Heart left ventricle (tissue), 16 donors: ENCODE measurements at regions not wholly inside any gene's neighbourhood (a gene's known extent, or its start where the extent isn't known, plus 50 kb on each side); places are given as distances from the start of the nearest gene placed in this dataset.

Experiments used
- ATAC-seq, 4 donors: fragments of 200-7000 bp; cut with Tn5 transposase; one replicate each; pipeline ENCODE4 v1.9.1; 2020 to 2022; ENCODE audit warnings: moderate library complexity in 4 of 4, mild to moderate bottlenecking in 3 of 4, moderate number of reproducible peaks in 1 of 4
- DNase-seq, 5 donors: peaks; one replicate each; pipeline ENCODE4 v3.0.0-alpha.2; 2020
- H3K27ac ChIP-seq, 12 donors: fragments of 200-600 bp; sonication (generic) in 4 of 12; one replicate each; pipeline versions ENCODE4 v1.5.0 to v1.8.0; 2016 to 2022; ENCODE audit warnings: mild to moderate bottlenecking in 2 of 12
- H3K27me3 ChIP-seq, 9 donors: fragments of 200-600 bp; sonication (generic) in 2 of 9; one replicate each; pipeline versions ENCODE4 v1.5.1 to v1.8.0; 2016 to 2022; ENCODE audit warnings: mild to moderate bottlenecking in 3 of 9
- H3K36me3 ChIP-seq, 9 donors: fragments of 200-600 bp; sonication (generic) in 2 of 9; one replicate each; pipeline versions ENCODE4 v1.5.0 to v1.8.0; 2018 to 2022; ENCODE audit warnings: mild to moderate bottlenecking in 2 of 9
- H3K4me1 ChIP-seq, 12 donors: fragments of 200-600 bp; sonication (generic) in 4 of 12; one replicate each; pipeline versions ENCODE4 v1.5.0 to v1.8.0; 2016 to 2022; ENCODE audit warnings: mild to moderate bottlenecking in 3 of 12
- H3K4me3 ChIP-seq, 12 donors: fragments of 200-600 bp; sonication (generic) in 4 of 12; one replicate each; pipeline versions ENCODE4 v1.5.0 to v1.8.0; 2017 to 2022; ENCODE audit warnings: mild to moderate bottlenecking in 9 of 12, moderate library complexity in 4 of 12
- H3K9me3 ChIP-seq, 12 donors: fragments of 200-600 bp; sonication (generic) in 4 of 12; one replicate each; pipeline versions ENCODE4 v1.5.0 to v1.8.0; 2016 to 2022; ENCODE audit warnings: mild to moderate bottlenecking in 1 of 12
- POLR2A ChIP-seq, 2 donors: fragments of 450-650 bp; IDR thresholded peaks; one replicate each; pipeline ENCODE4 v1.6.1; 2017; ENCODE audit warnings: antibody characterized with exemption in 2 of 2, mild to moderate bottlenecking in 2 of 2, moderate library complexity in 2 of 2
- WGBS, 4 donors: extraction: QIAGEN DNeasy Blood & Tissue Kit in 2 of 4; methylation state at CpG; one replicate each; pipeline versions ENCODE4 v1.1.5 to v1.1.7; 2013 to 2018; 5-methylcytosine and 5-hydroxymethylcytosine counted together
- intact Hi-C, 10 donors: fragments of 100-400 bp; cut with DNase I; formaldehyde crosslinking; loops; one replicate each; pipeline versions ENCODE4 v1.11.1 to v1.14.2; 2022
- TF ChIP-seq, protein P1 (sequence below), 12 donors: fragments of 200-600 bp; sonication (generic) in 4 of 12; IDR thresholded peaks; one replicate each; pipeline versions ENCODE4 v1.5.0 to v1.8.0; 2018 to 2022; ENCODE audit warnings: antibody characterized with exemption in 12 of 12, mild to moderate bottlenecking in 5 of 12
- donor health status: ischemic (EF 13 %, LVEDD 7.1; RV severe dilation, severe dysfunction).
- donor health status: healthy with polysubstance abuse.
- donor health status: DM: no; HTN: yes; CAD: no.
- donor health status: DM: no; HTN: no; CAD: no.
- donor health status: ischemic (EF 25% LVEDD 6.9; RV normal size, moderate dysfunction).
- donor health status: ischemic (EF 25% LVEDD 5.7; RV mildly dilated, moderate dysfunction).
- donor health status: healthy.
- donor health status: DM: yes; HTN: yes; CAD: no.
- donor health status: ischemic (EF 35%, LVEDD 5.7; RV mildly dilated, moderate dysfunction).
- donor health status: nonischemic (EF 11% LVEDD 7.7; RV severe dilation, severe dysfunction).
- donor health status: DM: yes; HTN: yes; CAD: no.
- donor health status: PGD.
- donor health status: ischemic (EF 29% LVEDD 5.4; RV normal size, mild dysfunction).
- donor health status: nonischemic (EF 23%, LVEDD 6.1; RV moderate dilation, normal function).

GRCh38 chr1:234838820-234839219 is 228.8 kb upstream of the IRF2BP2 start:
- Histone ChIP-seq H3K4me1 (peaks cover 0 to 73% (median 14%) of the 10 kb centered on the region in 12 donors), H3K4me3 (no peak overlapping the region), H3K9me3 (no peaks in the 10 kb centered on the region), H3K36me3 (no peaks in the 10 kb centered on the region), H3K27ac (peak overlapping the region in 1 of 12 donors; percentile 57), H3K27me3 (no peaks in the 10 kb centered on the region)
- DNase-seq (no peak), ATAC-seq (no peak)
- intact Hi-C loops = no loop called here
- no peak for TF ChIP-seq POLR2A (IDR thresholded peaks at IDR 0.05)
- TF ChIP-seq, protein P1, sequence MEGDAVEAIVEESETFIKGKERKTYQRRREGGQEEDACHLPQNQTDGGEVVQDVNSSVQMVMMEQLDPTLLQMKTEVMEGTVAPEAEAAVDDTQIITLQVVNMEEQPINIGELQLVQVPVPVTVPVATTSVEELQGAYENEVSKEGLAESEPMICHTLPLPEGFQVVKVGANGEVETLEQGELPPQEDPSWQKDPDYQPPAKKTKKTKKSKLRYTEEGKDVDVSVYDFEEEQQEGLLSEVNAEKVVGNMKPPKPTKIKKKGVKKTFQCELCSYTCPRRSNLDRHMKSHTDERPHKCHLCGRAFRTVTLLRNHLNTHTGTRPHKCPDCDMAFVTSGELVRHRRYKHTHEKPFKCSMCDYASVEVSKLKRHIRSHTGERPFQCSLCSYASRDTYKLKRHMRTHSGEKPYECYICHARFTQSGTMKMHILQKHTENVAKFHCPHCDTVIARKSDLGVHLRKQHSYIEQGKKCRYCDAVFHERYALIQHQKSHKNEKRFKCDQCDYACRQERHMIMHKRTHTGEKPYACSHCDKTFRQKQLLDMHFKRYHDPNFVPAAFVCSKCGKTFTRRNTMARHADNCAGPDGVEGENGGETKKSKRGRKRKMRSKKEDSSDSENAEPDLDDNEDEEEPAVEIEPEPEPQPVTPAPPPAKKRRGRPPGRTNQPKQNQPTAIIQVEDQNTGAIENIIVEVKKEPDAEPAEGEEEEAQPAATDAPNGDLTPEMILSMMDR (IDR thresholded peaks at IDR 0.05) = no peak
- WGBS, 4 donors = 86 to 94% (median 89%) methylated on average over 1 of the region's 1 CpG

DNA sequence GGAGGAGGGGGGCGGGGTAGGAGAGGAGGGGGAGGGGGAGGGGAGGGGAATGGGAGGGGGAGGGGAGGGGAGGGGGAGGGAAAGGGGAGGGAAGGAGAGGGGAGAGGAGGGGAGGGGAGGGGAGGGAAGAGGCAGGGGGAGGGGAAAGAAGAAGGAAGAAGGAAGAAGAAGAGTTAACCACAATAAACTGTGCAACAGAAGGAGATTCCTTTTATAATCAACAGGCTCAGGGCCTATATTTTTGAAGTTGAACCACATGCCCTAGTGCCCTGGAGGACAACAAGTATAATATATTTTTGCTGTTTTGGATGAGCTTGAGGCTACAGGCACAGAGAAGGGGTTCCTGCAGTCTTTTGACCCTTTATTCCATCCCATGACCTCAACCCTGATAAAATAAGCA is 228.2 kb upstream of the IRF2BP2 start:
- intact Hi-C loops = no loop called here
- 100% methylated on average over 1 of the region's 1 CpG; no CpG with 5 or more reads in 2 of the 4 donors for WGBS, 4 donors
- Histone ChIP-seq H3K27ac (peak overlapping the region in 1 of 12 donors; percentile 57), H3K27me3 (no peaks in the 10 kb centered on the region), H3K4me3 (no peak overlapping the region), H3K9me3 (no peaks in the 10 kb centered on the region), H3K4me1 (peaks cover 0 to 66% (median 10%) of the 10 kb centered on the region in 12 donors), H3K36me3 (no peaks in the 10 kb centered on the region)
- no peak for DNase-seq
- TF ChIP-seq POLR2A (IDR thresholded peaks at IDR 0.05) = no peak
- TF ChIP-seq, protein P1 (IDR thresholded peaks at IDR 0.05) = no peak
- no peak for ATAC-seq

- H3K36me3 ChIP-seq = no peaks in the 10 kb centered on the region
- peak overlapping the region in 1 of 12 donors; percentile 34 for H3K27ac ChIP-seq
- H3K27me3 ChIP-seq = no peaks in the 10 kb centered on the region
- no peak for TF ChIP-seq POLR2A (IDR thresholded peaks at IDR 0.05)
- TF ChIP-seq, protein P1 (IDR thresholded peaks at IDR 0.05) = no peak
- no peaks in the 10 kb centered on the region for H3K9me3 ChIP-seq
- peaks cover 0 to 62% (median 5%) of the 10 kb centered on the region in 12 donors for H3K4me1 ChIP-seq
- intact Hi-C loops = no loop called here
- DNase-seq = no peak
- no peak overlapping the region for H3K4me3 ChIP-seq
- ATAC-seq = no peak
Measured at GRCh38 chr1:234837713-234838112, 227.7 kb upstream of the IRF2BP2 start.

DNA sequence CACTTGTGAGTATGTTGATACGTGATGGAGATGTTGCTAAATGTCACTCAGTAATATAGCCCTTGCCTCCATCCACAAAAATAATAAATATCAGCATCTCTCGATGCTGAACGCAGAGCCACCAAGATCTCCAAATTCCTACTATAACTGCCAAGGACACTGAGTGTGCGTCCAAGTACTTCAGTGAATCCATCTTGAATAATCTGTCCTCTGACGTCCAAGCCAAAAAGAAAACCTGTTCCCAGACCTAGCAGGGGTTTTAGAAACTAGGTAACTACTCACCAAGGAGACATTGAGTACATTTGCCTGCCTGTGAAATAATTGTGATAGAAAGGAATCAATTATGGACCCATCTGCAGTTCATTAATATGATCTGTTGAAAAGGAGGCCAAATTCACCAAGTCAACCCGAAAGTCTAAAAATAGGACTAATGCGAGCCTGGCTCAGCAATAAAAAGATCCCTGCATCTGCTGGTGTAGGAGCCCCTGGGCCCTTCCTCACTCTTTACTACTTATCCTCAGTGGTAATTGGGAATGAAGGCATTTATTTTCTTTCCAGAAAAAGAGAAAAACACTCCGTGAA is 226.9 kb upstream of the IRF2BP2 start:
- Histone ChIP-seq H3K4me3 (no peak overlapping the region), H3K36me3 (no peaks in the 10 kb centered on the region), H3K27ac (peak overlapping the region in 1 of 12 donors; percentile 34), H3K4me1 (peaks cover 0 to 53% (median 1%) of the 10 kb centered on the region in 12 donors), H3K27me3 (no peaks in the 10 kb centered on the region), H3K9me3 (no peaks in the 10 kb centered on the region)
- intact Hi-C loops = no loop called here
- 72 to 84% (median 77%) methylated on average over 8 of the region's 8 CpGs for WGBS, 4 donors
- DNase-seq = no peak
- no peak for TF ChIP-seq POLR2A (IDR thresholded peaks at IDR 0.05)
- TF ChIP-seq, protein P1 (IDR thresholded peaks at IDR 0.05) = no peak
- no peak for ATAC-seq
